ENCODE measurements at regions not wholly inside any gene's neighbourhood (a gene's known extent, or its start where the extent isn't known, plus 50 kb on each side); places are given as distances from the start of the nearest gene placed in this dataset.

GRCh38 chr13:90412980-90413379 lies 934.5 kb upstream of the MIR17HG start:
- DNase-seq (ENCODE audit: low spot score in 2 of 2) = no peak
- H3K4me1 ChIP-seq = no peaks in the 10 kb centered on the region

GRCh38 chr13:90413548-90413947 lies 933.9 kb upstream of the MIR17HG start:
- no peaks in the 10 kb centered on the region for H3K4me1 ChIP-seq
- no peaks in the 10 kb centered on the region for H3K36me3 ChIP-seq
- no peak for TF ChIP-seq CTCF (IDR thresholded peaks at IDR 0.05)
- no peak overlapping the region for H3K27ac ChIP-seq
- H3K27me3 ChIP-seq = no peaks in the 10 kb centered on the region
- no peak for DNase-seq (ENCODE audit: low spot score in 2 of 2)
- no peaks in the 10 kb centered on the region for H3K9me3 ChIP-seq
- no peak overlapping the region for H3K4me3 ChIP-seq
- intact Hi-C loops (cut with DNase I) = no loop called here

More at GRCh38 chr13:90412980-90413379, 934.5 kb upstream of the MIR17HG start:
- H3K9me3 ChIP-seq = no peaks in the 10 kb centered on the region
- no peak overlapping the region for H3K27ac ChIP-seq
- no peak for TF ChIP-seq CTCF (IDR thresholded peaks at IDR 0.05)
- H3K4me3 ChIP-seq = no peak overlapping the region
- no peaks in the 10 kb centered on the region for H3K36me3 ChIP-seq
- intact Hi-C loops (cut with DNase I) = no loop called here
- no peaks in the 10 kb centered on the region for H3K27me3 ChIP-seq

GRCh38 chr13:90414691-90415596 lies 932.5 kb upstream of the MIR17HG start:
- no peaks in the 10 kb centered on the region for H3K36me3 ChIP-seq
- H3K27me3 ChIP-seq = no peaks in the 10 kb centered on the region
- TF ChIP-seq CTCF (IDR thresholded peaks at IDR 0.05) = no peak
- no peak for DNase-seq (ENCODE audit: low spot score in 2 of 2)
- intact Hi-C loops (cut with DNase I) = no loop called here
- H3K9me3 ChIP-seq = no peaks in the 10 kb centered on the region
- no peak overlapping the region for H3K27ac ChIP-seq
- H3K4me1 ChIP-seq = no peaks in the 10 kb centered on the region
- H3K4me3 ChIP-seq = no peak overlapping the region

- H3K27me3 ChIP-seq = no peaks in the 10 kb centered on the region
- intact Hi-C loops (cut with DNase I) = no loop called here
- DNase-seq (ENCODE audit: low spot score in 2 of 2) = no peak
- no peaks in the 10 kb centered on the region for H3K36me3 ChIP-seq
- no peaks in the 10 kb centered on the region for H3K9me3 ChIP-seq
- no peak overlapping the region for H3K27ac ChIP-seq
- no peak for TF ChIP-seq CTCF (IDR thresholded peaks at IDR 0.05)
- no peaks in the 10 kb centered on the region for H3K4me1 ChIP-seq
- H3K4me3 ChIP-seq = no peak overlapping the region
Observed at GRCh38 chr13:90415902-90416301, 931.6 kb upstream of the MIR17HG start.

- Histone ChIP-seq H3K4me3 (no peak overlapping the region), H3K4me1 (no peaks in the 10 kb centered on the region), H3K27me3 (no peaks in the 10 kb centered on the region), H3K36me3 (no peaks in the 10 kb centered on the region), H3K9me3 (no peaks in the 10 kb centered on the region), H3K27ac (no peak overlapping the region)
- TF ChIP-seq CTCF (IDR thresholded peaks at IDR 0.05) = no peak
- no peak for DNase-seq (ENCODE audit: low spot score in 2 of 2)
- intact Hi-C loops (cut with DNase I) = no loop called here
Observed at GRCh38 chr13:90416519-90416918, 931.0 kb upstream of the MIR17HG start.
